Spinal cord (tissue), 9 donors: ENCODE measurements at regions not wholly inside any gene's neighbourhood (a gene's known extent, or its start where the extent isn't known, plus 50 kb on each side); places are given as distances from the start of the nearest gene placed in this dataset.
A peak's percentile ranks its signal among the peaks of the same experiment; 100 is the strongest.

Source experiments
- DNase-seq, 6 donors: peaks; one replicate each; pipeline versions ENCODE4 v3.0.0 to v3.0.0-alpha.2; 2013 to 2015; ENCODE audit warnings: low spot score in 6 of 6, low read depth in 4 of 6
- H3K27ac ChIP-seq: one replicate; pipeline ENCODE4 v1.5.1; 2013; ENCODE audit warnings: low read depth, low read length, control low read depth
- H3K27me3 ChIP-seq: one replicate; pipeline ENCODE4 v1.6.1; 2013; ENCODE audit warnings: low read length; ENCODE audit not compliant: control insufficient read depth, insufficient read depth
- H3K36me3 ChIP-seq: one replicate; pipeline ENCODE4 v1.6.1; 2013; ENCODE audit warnings: low read length; ENCODE audit not compliant: control insufficient read depth, insufficient read depth
- H3K4me1 ChIP-seq: one replicate; pipeline ENCODE4 v1.6.1; 2013; ENCODE audit warnings: low read length; ENCODE audit not compliant: control insufficient read depth, insufficient read depth
- H3K4me3 ChIP-seq: one replicate; pipeline ENCODE4 v1.5.1; 2013; ENCODE audit warnings: low read depth, low read length, control low read depth
- H3K9me3 ChIP-seq: one replicate; pipeline ENCODE4 v1.6.1; 2013; ENCODE audit warnings: low read length; ENCODE audit not compliant: control insufficient read depth, insufficient read depth
- WGBS: methylation state at CpG from one replicate; pipeline ENCODE4 v1.1.5; 2013; ENCODE audit warnings: missing lambda C conversion rate; ENCODE audit not compliant: insufficient coverage; 5-methylcytosine and 5-hydroxymethylcytosine counted together
- donor health status: healthy.

DNA sequence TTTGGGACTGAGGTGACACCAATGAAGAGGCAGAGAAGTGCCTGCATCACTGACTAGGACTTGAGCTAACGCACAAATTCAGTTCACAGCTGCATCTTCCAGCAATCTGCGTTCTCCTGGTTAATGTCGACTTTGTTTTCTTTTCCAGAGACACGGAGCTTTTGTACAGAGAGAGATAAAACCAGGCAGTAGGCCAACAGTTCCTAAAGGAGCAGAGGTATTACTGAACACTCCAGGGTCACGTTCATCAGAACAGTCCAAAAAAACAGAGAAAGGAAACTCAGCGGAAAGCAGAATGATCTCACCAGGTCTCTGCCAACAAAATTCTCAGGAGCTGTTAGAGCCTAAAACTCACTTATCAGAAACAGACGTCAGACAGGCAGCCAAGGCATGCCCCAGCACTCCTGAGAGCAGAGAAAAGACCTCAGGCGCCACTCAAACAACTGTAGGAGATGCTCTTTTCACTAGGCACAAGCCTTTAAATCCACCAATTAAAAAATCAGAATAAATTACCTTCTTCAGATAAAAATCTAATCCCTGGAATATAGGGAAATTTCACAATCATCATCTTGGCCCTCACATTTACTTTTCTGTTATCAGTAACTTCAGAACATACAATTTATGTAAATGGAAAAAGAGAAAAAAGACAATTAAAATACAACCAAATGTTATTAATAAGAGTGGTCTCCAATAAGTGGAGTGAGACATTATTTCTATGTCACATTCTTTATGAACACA lies 95.9 kb upstream of the SPTBN1 start:
- peaks cover 3% of the 10 kb centered on the region for H3K9me3 ChIP-seq
- 20% methylated on average over 6 of the region's 8 CpGs for WGBS
- DNase-seq, result peak in 5 of 6 donors; percentile 43 to 80 (median 58)
- no peaks in the 10 kb centered on the region for H3K27me3 ChIP-seq
- no peaks in the 10 kb centered on the region for H3K4me1 ChIP-seq
- H3K27ac ChIP-seq, result peak overlapping the region; percentile 49
- no peak overlapping the region for H3K4me3 ChIP-seq
- no peaks in the 10 kb centered on the region for H3K36me3 ChIP-seq

DNA sequence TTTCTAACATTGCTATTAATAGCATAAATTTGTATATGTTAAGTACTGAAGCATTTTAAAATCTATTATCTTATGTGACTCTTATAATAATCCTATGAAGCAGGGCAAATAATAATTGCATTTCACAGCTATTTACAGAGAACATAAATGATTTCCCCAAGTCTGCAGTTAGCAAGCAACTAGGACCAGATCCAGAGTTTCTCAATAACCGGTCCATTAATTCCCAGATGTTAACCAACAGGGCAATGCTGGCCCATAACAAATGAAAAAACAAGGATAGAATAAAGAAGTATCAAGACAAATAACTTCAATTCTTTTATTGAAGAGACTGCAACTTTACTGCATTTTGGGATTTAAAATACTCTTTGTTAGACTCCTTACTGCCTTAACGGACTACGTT lies 91.7 kb upstream of the SPTBN1 start:
- H3K36me3 ChIP-seq, result no peaks in the 10 kb centered on the region
- no CpG with 5 or more reads among the region's 3 CpGs for WGBS
- no peak for DNase-seq

DNA sequence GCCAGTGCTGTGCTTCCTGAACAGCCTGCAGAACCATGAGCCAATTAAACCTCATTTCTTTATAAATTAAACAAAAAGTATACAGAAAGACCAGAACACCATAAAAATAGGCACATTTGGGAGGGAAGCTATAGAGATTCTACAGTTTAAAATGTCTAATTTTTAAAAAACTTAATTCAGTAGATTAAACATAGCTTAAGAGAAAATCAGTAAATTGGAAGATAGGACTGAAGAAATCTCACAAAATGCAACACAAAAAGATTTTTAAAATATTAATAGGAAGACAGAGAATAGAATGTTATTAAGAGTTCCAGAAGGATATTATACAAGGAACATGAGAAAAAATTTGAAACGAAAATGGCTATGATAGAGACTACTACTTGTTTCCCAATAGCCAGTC lies 90.5 kb upstream of the SPTBN1 start:
- H3K4me1 ChIP-seq, result no peaks in the 10 kb centered on the region
- DNase-seq, result no peak
- H3K27ac ChIP-seq, result no peak overlapping the region
- peaks cover 12% of the 10 kb centered on the region for H3K9me3 ChIP-seq
- H3K27me3 ChIP-seq, result no peaks in the 10 kb centered on the region
- no peak overlapping the region for H3K4me3 ChIP-seq
- no CpG with 5 or more reads among the region's 1 CpG for WGBS
- no peaks in the 10 kb centered on the region for H3K36me3 ChIP-seq

More for the DNA sequence above, 91.7 kb upstream of the SPTBN1 start:
- peaks cover 12% of the 10 kb centered on the region for H3K9me3 ChIP-seq
- no peaks in the 10 kb centered on the region for H3K4me1 ChIP-seq
- H3K27me3 ChIP-seq, result no peaks in the 10 kb centered on the region
- H3K4me3 ChIP-seq, result no peak overlapping the region
- no peak overlapping the region for H3K27ac ChIP-seq

DNA sequence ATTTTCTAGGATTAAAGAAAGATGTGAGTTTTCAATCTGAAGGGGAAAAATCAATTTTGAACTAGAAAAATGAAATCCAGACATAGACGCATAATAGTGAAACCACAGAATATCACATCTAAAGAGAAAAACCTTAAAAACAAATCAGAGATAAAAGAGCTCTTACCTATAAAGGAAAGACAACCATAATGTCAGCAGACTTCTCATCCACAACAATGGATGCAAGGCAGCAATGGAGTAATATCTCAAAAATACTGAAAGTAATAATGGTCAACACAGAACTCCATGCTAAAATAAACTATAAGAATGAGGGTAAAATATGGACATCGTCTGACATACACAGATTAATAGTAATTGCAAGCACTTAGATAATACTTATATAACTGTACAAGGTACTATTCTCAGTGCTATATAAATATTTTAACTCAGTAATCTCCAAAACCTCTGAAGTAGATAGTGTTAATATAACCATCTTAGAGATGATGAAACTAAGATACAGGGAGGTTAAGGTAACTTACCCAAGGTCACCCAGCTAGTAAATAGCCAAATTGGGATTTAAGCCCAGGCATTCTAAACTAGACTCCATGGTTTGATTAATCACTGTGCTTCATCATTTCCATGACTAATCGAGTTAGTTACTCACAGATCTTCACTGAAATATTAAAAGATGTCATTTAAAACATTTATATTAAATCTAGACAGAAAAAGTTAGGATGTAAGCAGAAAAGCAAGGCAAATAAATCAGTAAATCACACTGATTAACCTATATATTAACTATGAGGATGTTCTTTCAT lies 89.4 kb upstream of the SPTBN1 start:
- no peak for DNase-seq
- H3K9me3 ChIP-seq, result peaks cover 12% of the 10 kb centered on the region
- no peak overlapping the region for H3K27ac ChIP-seq
- WGBS, result no CpG with 5 or more reads among the region's 3 CpGs
- H3K27me3 ChIP-seq, result no peaks in the 10 kb centered on the region
- no peak overlapping the region for H3K4me3 ChIP-seq
- H3K4me1 ChIP-seq, result peaks cover 7% of the 10 kb centered on the region
- no peaks in the 10 kb centered on the region for H3K36me3 ChIP-seq

DNA sequence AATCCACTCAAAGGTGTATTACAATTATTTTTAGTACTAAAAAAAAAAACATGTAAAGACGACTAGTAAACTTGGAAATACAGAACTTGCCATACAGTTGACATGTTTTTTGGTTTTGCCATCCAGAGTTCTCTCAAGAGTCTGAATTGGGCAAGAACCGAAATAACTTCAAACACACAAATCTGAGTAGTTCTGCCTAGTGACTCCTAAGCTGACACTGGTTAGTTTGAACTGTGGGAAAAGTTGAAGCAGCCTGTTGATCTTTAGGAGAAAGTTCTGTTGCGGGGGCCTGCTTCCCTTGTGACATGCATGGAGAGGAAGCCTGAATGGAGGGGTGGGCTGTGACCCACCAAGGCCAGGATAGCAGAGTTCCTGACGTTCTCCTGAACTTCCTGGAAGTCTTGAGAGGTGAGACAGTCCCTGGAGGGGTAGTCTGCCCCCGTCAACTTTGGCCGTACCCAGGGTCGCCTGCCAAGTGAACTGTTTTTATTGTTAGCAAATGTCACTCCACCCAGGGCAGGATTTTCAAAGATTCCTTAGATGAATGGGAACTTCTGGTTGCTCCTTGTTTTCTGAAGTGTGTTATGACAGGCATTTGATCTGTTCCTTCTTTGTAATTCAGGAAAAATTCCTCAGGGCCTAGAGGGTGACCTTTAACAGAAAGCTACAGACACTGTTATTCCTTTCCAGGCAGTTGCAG lies 85.6 kb upstream of the SPTBN1 start:
- Histone ChIP-seq H3K36me3 (no peaks in the 10 kb centered on the region), H3K27ac (peak overlapping the region; percentile 74), H3K27me3 (no peaks in the 10 kb centered on the region), H3K4me1 (peaks cover 10% of the 10 kb centered on the region), H3K4me3 (no peak overlapping the region), H3K9me3 (peaks cover 9% of the 10 kb centered on the region)
- no peak for DNase-seq
- WGBS, result 77% methylated on average over 3 of the region's 7 CpGs

DNA sequence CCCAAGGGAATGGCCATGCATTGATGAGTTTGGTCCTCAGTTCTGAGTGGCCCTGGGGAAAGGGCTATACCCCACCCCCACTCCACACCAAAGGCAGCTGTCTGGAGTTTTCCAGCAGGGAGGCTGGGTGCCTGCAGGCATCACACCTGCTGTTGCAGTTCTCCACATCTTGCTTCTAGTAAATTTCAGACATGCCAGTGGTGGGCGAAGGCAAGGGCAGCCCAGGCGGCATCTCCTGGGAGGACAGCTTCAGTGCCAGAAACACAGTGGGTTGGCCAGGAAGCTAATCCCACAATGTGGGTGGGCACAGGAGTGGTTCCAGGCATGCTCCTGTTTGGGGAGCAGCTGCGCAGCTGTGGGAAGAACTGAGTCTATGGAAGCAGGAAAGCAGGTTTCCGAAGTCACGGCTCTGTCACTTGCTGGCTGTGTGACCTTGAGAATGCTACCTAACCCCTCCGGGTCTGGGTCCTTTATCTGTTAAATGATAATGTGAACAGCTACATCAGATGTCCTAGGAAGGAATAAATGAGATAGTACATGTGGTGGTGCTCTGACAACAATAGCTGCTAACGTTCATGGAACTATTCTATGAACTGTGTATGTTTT lies 84.6 kb upstream of the SPTBN1 start:
- H3K27me3 ChIP-seq, result no peaks in the 10 kb centered on the region
- no peaks in the 10 kb centered on the region for H3K36me3 ChIP-seq
- peak overlapping the region; percentile 74 for H3K27ac ChIP-seq
- H3K9me3 ChIP-seq, result peaks cover 4% of the 10 kb centered on the region
- no peak overlapping the region for H3K4me3 ChIP-seq
- peaks cover 10% of the 10 kb centered on the region for H3K4me1 ChIP-seq
- WGBS, result 98% methylated on average over 5 of the region's 7 CpGs
- no peak for DNase-seq

DNA sequence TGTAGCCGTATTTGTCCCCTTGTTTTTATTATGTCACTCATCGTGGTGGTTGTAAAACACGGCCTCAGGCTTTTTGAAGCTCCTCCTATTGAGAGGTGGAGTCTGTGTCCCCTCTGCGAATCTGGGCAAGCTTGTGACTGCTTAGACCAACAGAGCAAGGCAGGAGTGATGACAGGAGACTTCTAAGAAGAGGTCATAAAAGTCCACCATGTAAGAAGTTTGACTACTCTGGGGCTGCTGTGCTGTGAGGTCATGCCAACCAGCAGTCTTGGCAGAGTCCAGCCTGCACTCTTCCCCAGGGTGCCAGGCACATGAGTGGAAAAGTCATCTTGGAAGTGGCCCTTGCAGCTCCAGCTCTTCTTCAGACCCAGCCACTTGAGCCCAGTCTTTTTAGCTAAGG lies 83.8 kb upstream of the SPTBN1 start:
- no peak overlapping the region for H3K4me3 ChIP-seq
- peaks cover 1% of the 10 kb centered on the region for H3K9me3 ChIP-seq
- H3K4me1 ChIP-seq, result peaks cover 10% of the 10 kb centered on the region
- 80% methylated on average over 2 of the region's 4 CpGs for WGBS
- no peak for DNase-seq
- no peak overlapping the region for H3K27ac ChIP-seq
- no peaks in the 10 kb centered on the region for H3K27me3 ChIP-seq
- H3K36me3 ChIP-seq, result no peaks in the 10 kb centered on the region

DNA sequence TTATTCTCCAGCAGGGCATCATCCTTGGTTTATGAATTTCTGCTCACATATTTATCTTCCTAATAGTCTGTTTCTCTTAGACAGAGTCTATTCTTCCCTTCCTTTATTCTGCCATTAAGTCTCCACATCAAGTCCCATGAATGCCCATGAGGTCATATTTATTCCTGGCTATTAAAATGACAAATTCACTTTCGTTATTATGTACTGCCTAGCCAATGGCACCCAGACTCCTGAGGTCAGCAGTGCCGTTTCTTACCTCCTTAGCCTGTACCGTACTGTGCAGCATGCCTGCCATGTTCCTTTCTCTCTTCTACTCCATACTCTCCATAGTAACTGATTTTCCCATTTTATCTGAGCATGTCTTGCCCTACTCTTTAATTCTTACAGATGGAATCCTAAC lies 82.3 kb upstream of the SPTBN1 start:
- Histone ChIP-seq H3K27me3 (no peaks in the 10 kb centered on the region), H3K27ac (no peak overlapping the region), H3K4me1 (peaks cover 16% of the 10 kb centered on the region), H3K4me3 (no peak overlapping the region), H3K9me3 (no peaks in the 10 kb centered on the region), H3K36me3 (no peaks in the 10 kb centered on the region)
- 74% methylated on average over 3 of the region's 3 CpGs for WGBS
- DNase-seq, result no peak

DNA sequence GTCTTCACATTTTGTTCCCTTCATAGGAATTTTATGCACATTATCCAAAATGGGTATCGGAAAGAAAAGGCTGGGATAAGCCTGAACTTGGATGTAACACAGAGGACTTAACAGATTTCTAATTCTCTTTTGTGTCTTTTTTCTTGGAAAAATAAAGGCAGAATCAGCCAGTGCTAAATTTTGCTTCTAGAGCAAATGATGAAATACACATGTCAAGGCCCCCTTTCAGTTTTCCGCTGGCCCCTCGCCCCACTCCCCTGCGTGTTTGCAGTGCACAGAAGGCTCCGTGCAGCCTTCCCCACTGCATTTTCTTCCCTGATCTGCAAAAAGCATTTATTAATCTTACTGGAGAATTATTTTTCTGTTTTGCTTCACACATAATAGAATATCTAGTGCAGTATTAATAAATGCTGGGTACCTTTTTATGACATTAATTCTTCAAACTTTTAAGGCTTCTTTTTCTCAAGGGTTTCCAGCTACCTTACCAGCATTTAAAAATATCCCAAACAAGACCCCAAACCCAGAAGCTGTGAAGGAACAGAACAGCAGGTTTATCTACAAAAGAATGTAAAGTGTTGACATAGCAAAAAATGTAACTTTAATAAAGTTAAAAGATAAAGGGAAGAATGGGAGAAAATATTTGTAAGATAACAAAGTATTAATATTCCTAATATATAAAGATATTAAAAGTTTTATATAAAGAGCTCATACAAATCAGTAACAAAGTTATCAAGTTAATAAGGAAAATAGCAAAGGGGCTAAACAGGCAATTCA lies 81.3 kb upstream of the SPTBN1 start:
- 29% methylated on average over 1 of the region's 5 CpGs for WGBS
- no peak overlapping the region for H3K4me3 ChIP-seq
- no peak for DNase-seq

More for the DNA sequence above, 81.3 kb upstream of the SPTBN1 start:
- no peaks in the 10 kb centered on the region for H3K36me3 ChIP-seq
- peaks cover 16% of the 10 kb centered on the region for H3K4me1 ChIP-seq
- no peaks in the 10 kb centered on the region for H3K27me3 ChIP-seq
- H3K9me3 ChIP-seq, result no peaks in the 10 kb centered on the region
- no peak overlapping the region for H3K27ac ChIP-seq
